ENCODE measurements at regions not wholly inside any gene's neighbourhood (a gene's known extent, or its start where the extent isn't known, plus 50 kb on each side); places are given as distances from the start of the nearest gene placed in this dataset.
A peak's percentile ranks its signal among the peaks of the same experiment; 100 is the strongest.

GRCh38 chr11:121808096-121808495 lies 307.9 kb downstream of the BLID start:
- TF ChIP-seq CTCF (IDR thresholded peaks at IDR 0.05) = no peak
- Histone ChIP-seq H3K9me3 (peaks cover 14% of the 10 kb centered on the region), H3K36me3 (ENCODE audit: low read depth) (no peaks in the 10 kb centered on the region), H3K4me3 (no peak overlapping the region), H3K4me1 (ENCODE audit: low read depth) (no peaks in the 10 kb centered on the region)
- ATAC-seq (no peak), DNase-seq (no peak)
- intact Hi-C loops (cut with DNase I, micrococcal nuclease) = no loop called here

GRCh38 chr11:121807051-121807450 lies 309.0 kb downstream of the BLID start:
- peaks cover 3% of the 10 kb centered on the region for H3K9me3 ChIP-seq
- H3K4me3 ChIP-seq = no peak overlapping the region
- no peaks in the 10 kb centered on the region for H3K36me3 ChIP-seq (ENCODE audit: low read depth)
- no peaks in the 10 kb centered on the region for H3K4me1 ChIP-seq (ENCODE audit: low read depth)
- ATAC-seq = no peak
- TF ChIP-seq CTCF (IDR thresholded peaks at IDR 0.05) = no peak
- DNase-seq = no peak
- intact Hi-C loops (cut with DNase I, micrococcal nuclease) = no loop called here

- no peak for ATAC-seq
- peak in 2 of 3 donors; percentile 33 to 52 for DNase-seq
- H3K36me3 ChIP-seq (ENCODE audit: low read depth) = no peaks in the 10 kb centered on the region
- no peaks in the 10 kb centered on the region for H3K4me1 ChIP-seq (ENCODE audit: low read depth)
- no peaks in the 10 kb centered on the region for H3K9me3 ChIP-seq
- intact Hi-C loops (cut with DNase I, micrococcal nuclease) = no loop called here
- TF ChIP-seq CTCF (IDR thresholded peaks at IDR 0.05) = no peak
- H3K4me3 ChIP-seq = no peak overlapping the region
Observed at GRCh38 chr11:121802542-121802941, 313.5 kb downstream of the BLID start.

- Histone ChIP-seq H3K9me3 (no peaks in the 10 kb centered on the region), H3K4me1 (ENCODE audit: low read depth) (no peaks in the 10 kb centered on the region), H3K4me3 (no peak overlapping the region), H3K36me3 (ENCODE audit: low read depth) (no peaks in the 10 kb centered on the region)
- ATAC-seq (no peak), DNase-seq (no peak)
- intact Hi-C loops (cut with DNase I, micrococcal nuclease) = no loop called here
- TF ChIP-seq CTCF (IDR thresholded peaks at IDR 0.05) = no peak
Observed at GRCh38 chr11:121801781-121802180, 314.2 kb downstream of the BLID start.

- H3K36me3 ChIP-seq (ENCODE audit: low read depth) = no peaks in the 10 kb centered on the region
- no peaks in the 10 kb centered on the region for H3K9me3 ChIP-seq
- DNase-seq (no peak), ATAC-seq (no peak)
- no peak for TF ChIP-seq CTCF (IDR thresholded peaks at IDR 0.05)
- H3K4me1 ChIP-seq (ENCODE audit: low read depth) = no peaks in the 10 kb centered on the region
- H3K4me3 ChIP-seq = no peak overlapping the region
- intact Hi-C loops (cut with DNase I, micrococcal nuclease) = no loop called here
Observed at GRCh38 chr11:121801394-121801748, 314.6 kb downstream of the BLID start.

- Histone ChIP-seq H3K4me3 (no peak overlapping the region), H3K4me1 (ENCODE audit: low read depth) (no peaks in the 10 kb centered on the region), H3K9me3 (no peaks in the 10 kb centered on the region), H3K36me3 (ENCODE audit: low read depth) (no peaks in the 10 kb centered on the region)
- ATAC-seq (no peak), DNase-seq (no peak)
- intact Hi-C loops (cut with DNase I, micrococcal nuclease) = no loop called here
- TF ChIP-seq CTCF (IDR thresholded peaks at IDR 0.05) = no peak
Observed at GRCh38 chr11:121800731-121801393, 315.2 kb downstream of the BLID start.

Measured in mucosa of descending colon (tissue), 3 donors.